HG03558 (cell line): ENCODE measurements at regions not wholly inside any gene's neighbourhood (a gene's known extent, or its start where the extent isn't known, plus 50 kb on each side); places are given as distances from the start of the nearest gene placed in this dataset.

Experiments
- ATAC-seq: cut with Tn5 transposase; IDR thresholded peaks from one replicate; pipeline ENCODE4 v1.9.1; 2021; ENCODE audit warnings: moderate number of reproducible peaks; ENCODE audit not compliant: unreplicated experiment; ENCODE audit errors: extremely low read depth

GRCh38 chr4:36010397-36010929 lies 233.9 kb downstream of the ARAP2 start:
- no peak for ATAC-seq

GRCh38 chr4:36011381-36011780 lies 232.9 kb downstream of the ARAP2 start:
- ATAC-seq = no peak

- ATAC-seq = no peak
These were observed 231.8 kb downstream of the ARAP2 start for GRCh38 chr4:36012503-36012902.

GRCh38 chr4:36013206-36013605 lies 231.1 kb downstream of the ARAP2 start:
- no peak for ATAC-seq
